DND-41 (cell line): ENCODE measurements at regions not wholly inside any gene's neighbourhood (a gene's known extent, or its start where the extent isn't known, plus 50 kb on each side); places are given as distances from the start of the nearest gene placed in this dataset.

Experiments used
- EZH2 ChIP-seq: IDR thresholded peaks from 3 replicates; pipeline ENCODE4 v1.6.1; 2012; ENCODE audit warnings: borderline replicate concordance, low read depth, mild to moderate bottlenecking, moderate library complexity, low read length, inconsistent platforms; ENCODE audit not compliant: severe bottlenecking
- TF ChIP-seq, protein P1 (sequence below): IDR thresholded peaks from 2 replicates; pipeline ENCODE4 v1.5.1; 2012; ENCODE audit warnings: borderline replicate concordance, low read length, moderate library complexity, mild to moderate bottlenecking; ENCODE audit not compliant: poor library complexity, severe bottlenecking; ENCODE audit errors: extremely low read depth

DNA sequence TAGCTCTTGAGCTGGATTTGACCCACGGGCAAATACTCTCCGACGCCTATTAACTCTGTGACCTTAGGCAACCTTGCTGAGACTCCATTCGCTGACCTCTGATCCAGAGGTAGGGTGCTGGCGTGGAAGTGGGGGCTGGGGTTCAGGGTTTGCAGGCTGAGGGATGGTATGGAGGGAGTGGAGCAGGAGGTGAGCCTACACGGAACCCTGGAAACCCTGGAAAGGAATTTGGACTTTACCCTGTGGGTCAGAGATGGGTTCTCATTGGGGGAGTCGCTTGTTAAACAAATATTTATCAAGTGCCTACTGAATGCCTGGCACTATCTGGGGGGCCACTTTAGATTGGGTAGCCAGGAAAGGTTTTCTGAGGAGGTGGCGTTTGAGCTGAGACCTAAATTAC, 58.2 kb upstream of the FZD7 start:
- TF ChIP-seq, protein P1, sequence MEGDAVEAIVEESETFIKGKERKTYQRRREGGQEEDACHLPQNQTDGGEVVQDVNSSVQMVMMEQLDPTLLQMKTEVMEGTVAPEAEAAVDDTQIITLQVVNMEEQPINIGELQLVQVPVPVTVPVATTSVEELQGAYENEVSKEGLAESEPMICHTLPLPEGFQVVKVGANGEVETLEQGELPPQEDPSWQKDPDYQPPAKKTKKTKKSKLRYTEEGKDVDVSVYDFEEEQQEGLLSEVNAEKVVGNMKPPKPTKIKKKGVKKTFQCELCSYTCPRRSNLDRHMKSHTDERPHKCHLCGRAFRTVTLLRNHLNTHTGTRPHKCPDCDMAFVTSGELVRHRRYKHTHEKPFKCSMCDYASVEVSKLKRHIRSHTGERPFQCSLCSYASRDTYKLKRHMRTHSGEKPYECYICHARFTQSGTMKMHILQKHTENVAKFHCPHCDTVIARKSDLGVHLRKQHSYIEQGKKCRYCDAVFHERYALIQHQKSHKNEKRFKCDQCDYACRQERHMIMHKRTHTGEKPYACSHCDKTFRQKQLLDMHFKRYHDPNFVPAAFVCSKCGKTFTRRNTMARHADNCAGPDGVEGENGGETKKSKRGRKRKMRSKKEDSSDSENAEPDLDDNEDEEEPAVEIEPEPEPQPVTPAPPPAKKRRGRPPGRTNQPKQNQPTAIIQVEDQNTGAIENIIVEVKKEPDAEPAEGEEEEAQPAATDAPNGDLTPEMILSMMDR = no peak
- no peak for TF ChIP-seq EZH2
